ENCODE measurements at regions not wholly inside any gene's neighbourhood (a gene's known extent, or its start where the extent isn't known, plus 50 kb on each side); places are given as distances from the start of the nearest gene placed in this dataset.

DNA sequence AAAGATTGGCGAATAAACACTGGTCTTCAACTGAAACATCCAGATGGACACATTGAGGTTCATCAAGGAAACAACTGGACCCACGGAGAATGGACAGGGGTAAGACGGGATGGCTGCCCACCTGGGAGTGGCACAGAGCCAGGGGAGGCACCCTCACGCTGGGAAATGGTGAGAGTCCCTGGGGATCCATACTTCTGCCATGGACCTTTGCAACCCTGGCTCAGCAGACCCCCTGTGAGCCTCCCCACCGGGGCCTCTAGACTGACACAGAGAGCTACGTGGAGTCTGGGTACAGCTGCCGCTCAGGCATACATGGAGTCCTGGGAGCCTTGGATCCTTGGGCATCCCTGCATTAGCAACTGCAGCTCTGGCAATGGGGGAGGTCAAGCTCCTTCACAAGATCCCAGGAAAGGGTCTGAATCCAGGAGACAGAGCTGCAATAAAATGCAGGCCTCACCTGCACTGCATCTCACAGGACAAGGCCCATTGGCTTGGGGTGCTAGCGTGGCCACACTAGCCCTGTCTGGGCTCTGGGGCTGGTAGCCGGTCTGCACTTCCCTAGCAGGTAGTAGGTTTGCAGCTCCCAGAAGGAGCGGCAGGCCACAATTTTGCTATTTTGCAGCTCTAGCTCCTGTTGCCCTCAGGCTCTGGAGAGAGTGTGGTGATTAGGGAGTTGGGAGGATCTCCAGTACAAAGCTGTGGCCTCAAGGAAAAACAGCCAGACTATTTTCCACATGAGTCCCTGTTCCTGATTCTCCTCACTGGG lies 496.4 kb upstream of the LRRC4C start:
- in situ Hi-C loops (cut with MboI; ENCODE audit: low sequenced_read_pairs) = no loop called here

GRCh38 chr11:41963406-41963805 lies 504.0 kb upstream of the LRRC4C start:
- in situ Hi-C loops (cut with MboI; ENCODE audit: low sequenced_read_pairs) = no loop called here

GRCh38 chr11:41970681-41971080 lies 511.2 kb upstream of the LRRC4C start:
- in situ Hi-C loops (cut with MboI; ENCODE audit: low sequenced_read_pairs) = no loop called here

- in situ Hi-C loops (cut with MboI; ENCODE audit: low sequenced_read_pairs) = no loop called here
Observed at GRCh38 chr11:41971592-41971991, 512.1 kb upstream of the LRRC4C start.

- in situ Hi-C loops (cut with MboI; ENCODE audit: low sequenced_read_pairs) = loop anchor here (25.0 kb wide), 1 partner anchor 92 kb away; no protein-coding TSS in a partner anchor
Observed at GRCh38 chr11:41978945-41979344, 519.5 kb upstream of the LRRC4C start.

DNA sequence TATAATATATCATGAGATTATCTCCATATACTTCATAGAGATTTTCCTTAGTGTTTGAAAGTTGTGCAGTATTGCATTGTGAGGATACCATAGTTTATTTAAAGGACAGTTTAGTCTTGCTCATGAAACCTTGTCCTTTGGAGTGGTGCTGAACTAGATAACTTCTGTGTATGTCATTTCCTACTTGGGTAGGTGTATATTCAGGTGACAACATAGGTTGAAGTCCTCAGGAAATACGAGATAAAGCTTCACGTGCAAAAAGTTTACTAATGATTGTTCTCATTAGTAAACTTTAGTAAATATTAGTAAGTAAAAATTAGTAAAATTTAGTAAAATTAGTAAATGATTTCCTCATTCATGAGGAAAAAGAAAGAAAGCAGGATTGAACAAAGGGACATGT lies 521.3 kb upstream of the LRRC4C start:
- in situ Hi-C loops (cut with MboI; ENCODE audit: low sequenced_read_pairs) = loop anchor here (25.0 kb wide), 1 partner anchor 93 kb away; no protein-coding TSS in a partner anchor

GRCh38 chr11:41982276-41982675 lies 522.8 kb upstream of the LRRC4C start:
- in situ Hi-C loops (cut with MboI; ENCODE audit: low sequenced_read_pairs) = loop anchor here (25.0 kb wide), 1 partner anchor 95 kb away; no protein-coding TSS in a partner anchor

- in situ Hi-C loops (cut with MboI; ENCODE audit: low sequenced_read_pairs) = loop anchor here (25.0 kb wide), 1 partner anchor 96 kb away; no protein-coding TSS in a partner anchor
Observed at GRCh38 chr11:41982975-41983374, 523.5 kb upstream of the LRRC4C start.

- in situ Hi-C loops (cut with MboI; ENCODE audit: low sequenced_read_pairs) = loop anchor here (25.0 kb wide), 1 partner anchor 96 kb away; no protein-coding TSS in a partner anchor
Observed at GRCh38 chr11:41983475-41983874, 524.0 kb upstream of the LRRC4C start.

GRCh38 chr11:41984023-41984422 lies 524.6 kb upstream of the LRRC4C start:
- in situ Hi-C loops (cut with MboI; ENCODE audit: low sequenced_read_pairs) = loop anchor here (25.0 kb wide), 1 partner anchor 97 kb away; no protein-coding TSS in a partner anchor

- in situ Hi-C loops (cut with MboI; ENCODE audit: low sequenced_read_pairs) = loop anchor here (25.0 kb wide), 1 partner anchor 98 kb away; no protein-coding TSS in a partner anchor
Observed at GRCh38 chr11:41985799-41986198, 526.3 kb upstream of the LRRC4C start.

- in situ Hi-C loops (cut with MboI; ENCODE audit: low sequenced_read_pairs) = loop anchor here (25.0 kb wide), 1 partner anchor 102 kb away; no protein-coding TSS in a partner anchor
Observed at GRCh38 chr11:41988951-41989572, 529.6 kb upstream of the LRRC4C start.

DNA sequence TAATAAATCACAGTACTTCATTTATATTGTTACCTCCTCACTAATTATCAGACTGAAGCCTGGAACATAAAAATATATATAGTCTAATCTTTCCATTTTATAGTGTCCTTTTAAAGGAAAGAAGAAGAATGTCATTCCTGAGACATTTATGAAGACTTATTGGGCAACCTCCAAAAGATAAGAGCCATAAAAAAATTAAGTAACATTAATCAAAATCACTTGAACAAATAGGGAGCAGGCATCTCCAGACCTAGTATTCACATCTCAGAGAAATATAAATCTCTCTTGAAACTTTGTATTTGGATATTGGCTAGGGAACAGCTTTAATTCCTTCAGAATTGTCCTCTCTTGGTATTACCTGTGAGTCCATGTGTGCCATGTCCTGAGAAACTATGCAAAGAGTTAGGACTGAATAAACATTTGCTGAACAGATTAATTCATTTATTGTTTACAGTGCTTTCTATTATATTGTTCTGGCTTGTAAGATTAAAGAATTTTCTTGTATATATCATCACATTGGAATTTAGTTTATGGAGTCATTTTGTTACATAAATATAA lies 530.5 kb upstream of the LRRC4C start:
- in situ Hi-C loops (cut with MboI; ENCODE audit: low sequenced_read_pairs) = loop anchor here (25.0 kb wide), 1 partner anchor 103 kb away; no protein-coding TSS in a partner anchor

GRCh38 chr11:41996533-41996932 lies 537.1 kb upstream of the LRRC4C start:
- in situ Hi-C loops (cut with MboI; ENCODE audit: low sequenced_read_pairs) = loop anchor here (25.0 kb wide), 1 partner anchor 109 kb away; no protein-coding TSS in a partner anchor

DNA sequence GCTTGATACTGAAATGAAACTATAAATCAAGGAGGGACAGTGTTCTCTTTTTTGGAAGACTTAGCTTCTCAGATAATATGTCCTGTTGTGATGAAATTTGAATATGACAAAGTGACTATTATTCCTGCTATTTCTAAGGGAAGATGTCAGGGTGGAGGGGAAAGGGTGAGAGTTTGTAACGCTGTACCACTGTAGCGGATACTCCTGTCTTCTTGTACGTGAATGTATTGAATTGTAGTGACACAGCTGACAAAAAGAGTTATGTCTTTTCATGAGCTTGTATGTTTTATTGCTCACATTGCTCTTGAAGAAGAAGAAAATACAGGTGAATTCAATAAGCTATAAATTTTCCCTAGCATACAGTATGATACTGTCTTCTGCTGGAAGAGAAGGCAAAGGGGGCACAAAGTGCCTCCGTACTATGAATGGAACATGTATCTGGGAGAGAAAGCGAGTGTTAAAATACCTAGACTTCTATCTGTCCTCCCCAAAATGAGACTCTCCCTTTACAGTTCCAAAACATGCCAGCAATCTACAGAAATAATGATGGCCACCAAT lies 538.5 kb upstream of the LRRC4C start:
- in situ Hi-C loops (cut with MboI; ENCODE audit: low sequenced_read_pairs) = loop anchor here (25.0 kb wide), 1 partner anchor 111 kb away; no protein-coding TSS in a partner anchor

DNA sequence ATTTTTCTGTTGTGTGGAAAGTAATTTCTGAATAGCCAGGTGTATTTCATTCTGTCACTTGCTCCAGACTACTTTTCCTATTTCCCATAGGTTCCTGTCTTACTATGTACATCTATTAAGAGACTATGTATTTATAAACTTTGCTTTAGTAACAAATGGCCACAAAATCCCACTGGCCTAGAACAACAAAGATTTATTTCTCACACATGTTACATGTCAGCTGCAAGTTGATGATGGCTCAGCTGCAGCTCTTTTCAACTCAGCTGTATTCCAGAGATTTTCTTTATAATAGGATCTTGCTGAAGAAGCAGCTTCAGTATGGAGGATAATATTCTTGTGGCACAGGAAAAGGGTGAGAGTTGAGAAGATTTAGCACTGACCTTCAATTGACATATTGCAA lies 539.6 kb upstream of the LRRC4C start:
- in situ Hi-C loops (cut with MboI; ENCODE audit: low sequenced_read_pairs) = loop anchor here (25.0 kb wide), 1 partner anchor 112 kb away; no protein-coding TSS in a partner anchor

DNA sequence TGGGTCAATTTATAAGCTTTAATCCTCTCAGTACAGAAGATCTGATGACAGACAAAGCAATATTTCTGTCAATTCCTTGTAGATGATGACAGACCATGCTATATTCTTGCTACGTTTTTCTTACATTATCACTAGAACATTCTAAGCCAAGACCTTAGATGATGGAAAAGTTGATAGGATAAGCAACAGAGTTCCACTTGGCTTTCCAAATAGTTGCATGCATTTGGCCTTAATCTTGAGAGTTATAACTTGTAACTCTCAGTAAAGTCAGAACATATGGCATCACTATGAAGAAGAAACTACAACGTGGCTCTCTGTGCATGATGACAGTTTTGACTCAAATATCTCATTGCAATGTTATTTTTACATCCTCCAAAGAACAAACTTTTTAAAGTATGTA lies 544.3 kb upstream of the LRRC4C start:
- in situ Hi-C loops (cut with MboI; ENCODE audit: low sequenced_read_pairs) = no loop called here

DNA sequence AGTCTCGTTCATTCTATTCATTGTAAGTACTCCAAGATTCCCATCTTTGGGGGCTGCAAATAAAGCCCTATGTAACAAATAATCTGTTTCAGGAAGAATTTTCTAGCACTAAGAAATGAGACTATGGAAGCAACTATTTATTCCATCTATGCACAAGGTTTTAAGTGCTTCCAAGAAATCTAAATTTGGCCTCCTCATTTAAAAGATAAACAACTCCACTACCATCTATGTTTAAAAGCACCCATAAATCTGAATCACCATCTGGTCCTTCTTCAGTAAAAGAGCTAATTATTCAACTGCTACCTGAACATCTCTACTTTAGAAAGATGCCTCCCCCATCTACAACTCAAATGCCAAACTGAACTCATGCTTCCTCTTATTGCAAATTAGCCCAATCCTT lies 547.3 kb upstream of the LRRC4C start:
- in situ Hi-C loops (cut with MboI; ENCODE audit: low sequenced_read_pairs) = no loop called here

DNA sequence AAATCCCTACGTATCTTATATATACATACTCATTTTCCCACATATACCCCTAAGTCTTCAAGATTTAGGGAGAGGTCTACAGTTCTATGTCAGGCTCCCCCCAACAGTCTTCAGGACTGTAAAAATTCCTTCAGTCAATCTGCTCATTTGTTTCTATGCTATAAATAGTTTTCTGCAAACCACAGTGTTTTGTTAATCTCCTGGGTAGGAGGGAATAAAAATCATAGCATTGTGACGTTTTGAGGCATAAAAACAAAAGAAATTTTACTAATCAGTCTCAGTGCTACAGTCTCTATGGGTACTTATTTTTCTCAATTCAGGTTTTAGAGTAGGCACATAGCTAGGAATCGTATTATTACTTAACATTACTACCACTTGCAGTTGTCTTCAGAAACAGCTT lies 552.8 kb upstream of the LRRC4C start:
- in situ Hi-C loops (cut with MboI; ENCODE audit: low sequenced_read_pairs) = no loop called here

DNA sequence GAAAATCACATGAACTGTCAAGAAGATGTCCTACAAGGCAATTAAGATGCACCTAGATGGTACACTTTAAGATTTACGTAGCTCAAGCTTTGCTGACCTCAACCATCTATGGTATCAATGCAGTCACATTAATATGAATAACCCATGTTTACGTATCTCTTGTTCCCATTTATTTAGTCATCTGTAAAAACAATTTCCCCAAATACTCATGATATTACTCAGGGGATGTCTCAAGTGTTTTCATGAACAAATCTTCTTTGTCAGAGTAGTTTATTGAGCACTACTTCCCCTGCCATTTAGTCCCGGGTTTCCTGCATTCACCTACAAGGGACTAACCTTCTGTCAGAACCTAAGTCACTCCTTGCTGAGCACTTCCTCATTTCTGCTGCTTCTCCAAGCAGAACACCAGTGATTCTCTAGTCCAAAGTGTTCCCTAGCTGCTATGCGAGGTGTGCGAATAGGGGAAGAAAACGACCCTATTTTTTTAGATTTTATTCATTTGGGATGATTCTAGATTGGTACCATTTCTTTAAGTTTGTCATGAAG lies 554.3 kb upstream of the LRRC4C start:
- in situ Hi-C loops (cut with MboI; ENCODE audit: low sequenced_read_pairs) = no loop called here

GRCh38 chr11:42021911-42022310 lies 562.5 kb upstream of the LRRC4C start:
- in situ Hi-C loops (cut with MboI; ENCODE audit: low sequenced_read_pairs) = no loop called here
